ENCODE measurements at regions not wholly inside any gene's neighbourhood (a gene's known extent, or its start where the extent isn't known, plus 50 kb on each side); places are given as distances from the start of the nearest gene placed in this dataset.

GRCh38 chr13:63370101-63370500, 1954.5 kb upstream of the PCDH20 start:
- H2AFZ ChIP-seq (ENCODE audit: low read depth, low read length), result no peak overlapping the region
- no peaks in the 10 kb centered on the region for H4K20me1 ChIP-seq (replicated peaks; ENCODE audit: control insufficient read depth, extremely low read depth, insufficient read depth, low read length)
- intact Hi-C loops (cut with micrococcal nuclease) (no loop called here), dilution Hi-C loops (cut with MboI; ENCODE audit: extremely low pct_ligation_motif_present, low sequenced_read_pairs) (no loop called here)
- DNase-seq (ENCODE audit: low read depth, low spot score) (no peak), FAIRE-seq (no peak)
- ChIA-PET POLR2A (no interaction called here), CTCF (no interaction called here)
- no peaks in the 10 kb centered on the region for H3K36me3 ChIP-seq (ENCODE audit: control insufficient read depth in 2 of 2, extremely low read depth in 1 of 2, insufficient read depth in 2 of 2, low read length in 2 of 2)
- H3K27me3 ChIP-seq (ENCODE audit: control insufficient read depth in 2 of 2, insufficient read depth in 2 of 2, low read length in 2 of 2), result no peaks in the 10 kb centered on the region
- H3K9me1 ChIP-seq (replicated peaks; ENCODE audit: control insufficient read depth, extremely low read depth, insufficient read depth, low read length), result no peaks in the 10 kb centered on the region
- H3K79me2 ChIP-seq (ENCODE audit: control insufficient read depth, insufficient read depth, low read length), result no peaks in the 10 kb centered on the region
- H3K9ac ChIP-seq (replicated peaks; ENCODE audit: extremely low read depth, insufficient read depth, low read length), result no peak overlapping the region
- no peak overlapping the region for H3K4me2 ChIP-seq (ENCODE audit: insufficient read depth, low read length)
- no peak overlapping the region for H3K27ac ChIP-seq (ENCODE audit: insufficient read depth, low read depth, low read length)
- TF ChIP-seq POLR2A (IDR thresholded peaks at IDR 0.05; ENCODE audit: low read depth, low read length) (no peak), CTCF (IDR thresholded peaks at IDR 0.05; ENCODE audit: extremely low read depth in 1 of 2, insufficient read depth in 1 of 2, low read depth in 1 of 2, low read length in 2 of 2) (no peak), MYC (IDR thresholded peaks at IDR 0.05; ENCODE audit: low read depth, low read length) (no peak), GATA2 (IDR thresholded peaks at IDR 0.05; ENCODE audit: insufficient read depth, insufficient read length, low read depth, low read length) (no peak), MAX (IDR thresholded peaks at IDR 0.05; ENCODE audit: insufficient read depth, insufficient read length) (no peak), EZH2 (IDR thresholded peaks at IDR 0.05; ENCODE audit: borderline replicate concordance, low read depth, low read length, severe bottlenecking) (no peak), POLR2AphosphoS5 (IDR thresholded peaks at IDR 0.05; ENCODE audit: insufficient read depth, low read depth, low read length) (no peak), FOS (IDR thresholded peaks at IDR 0.05; ENCODE audit: borderline replicate concordance, insufficient read depth, low read length) (no peak)
- H3K4me1 ChIP-seq (ENCODE audit: control insufficient read depth, extremely low read depth, insufficient read depth, low read length), result no peaks in the 10 kb centered on the region
- H3K4me3 ChIP-seq (replicated peaks in 1 of 3; ENCODE audit: insufficient read depth in 1 of 3, low read depth in 1 of 3, low read length in 3 of 3), result no peak overlapping the region
- BruUV-seq (replicated peaks), result no TSS peak
- no peaks in the 10 kb centered on the region for H3K9me3 ChIP-seq (replicated peaks; ENCODE audit: control insufficient read depth, insufficient read depth, low read length)

All from endothelial cell of umbilical vein (primary cell).